ENCODE measurements at regions not wholly inside any gene's neighbourhood (a gene's known extent, or its start where the extent isn't known, plus 50 kb on each side); places are given as distances from the start of the nearest gene placed in this dataset.

GRCh38 chr2:60659026-60659425, 97.0 kb upstream of the PAPOLG start:
- no peak for DNase-seq

GRCh38 chr2:60661073-60661738, 94.9 kb upstream of the PAPOLG start:
- DNase-seq = no peak

- no peak for DNase-seq
These were observed 93.3 kb upstream of the PAPOLG start for GRCh38 chr2:60662781-60663180.

- no peak for DNase-seq
These were observed 84.1 kb upstream of the PAPOLG start for GRCh38 chr2:60671966-60672365.

- peak; percentile 4 for DNase-seq
These were observed 81.4 kb upstream of the PAPOLG start for GRCh38 chr2:60674524-60675165.

GRCh38 chr2:60675301-60675700, 80.8 kb upstream of the PAPOLG start:
- no peak for DNase-seq

GRCh38 chr2:60676706-60677330, 79.2 kb upstream of the PAPOLG start:
- DNase-seq = no peak

- no peak for DNase-seq
These were observed 78.7 kb upstream of the PAPOLG start for GRCh38 chr2:60677356-60677755.

- no peak for DNase-seq
These were observed 77.5 kb upstream of the PAPOLG start for GRCh38 chr2:60678551-60678950.

- DNase-seq = no peak
These were observed 76.9 kb upstream of the PAPOLG start for GRCh38 chr2:60679036-60679780.

- DNase-seq = no peak
These were observed 62.5 kb upstream of the PAPOLG start for GRCh38 chr2:60693551-60693950.

GRCh38 chr2:60695793-60696192, 60.3 kb upstream of the PAPOLG start:
- no peak for DNase-seq

GRCh38 chr2:60699617-60700016, 56.5 kb upstream of the PAPOLG start:
- DNase-seq = no peak

- DNase-seq = no peak
These were observed 50.0 kb upstream of the PAPOLG start for GRCh38 chr2:60706021-60706420.
